Gastrocnemius medialis (tissue), 4 donors: ENCODE measurements at regions not wholly inside any gene's neighbourhood (a gene's known extent, or its start where the extent isn't known, plus 50 kb on each side); places are given as distances from the start of the nearest gene placed in this dataset.

Experiments used
- CTCF ChIP-seq, 5 experiments: fragments of 450-650 bp in 3 of 5; fragments of 200-600 bp in 2 of 5; sonication (generic) in 2 of 5; IDR thresholded peaks in 4 of 5; conservative IDR thresholded peaks in 1 of 5; 1 replicate in 4 of 5; 2 replicates in 1 of 5; pipeline ENCODE4 v1.5.1; 2016 to 2019; ENCODE audit warnings: antibody characterized with exemption in 5 of 5, mild to moderate bottlenecking in 3 of 5, moderate library complexity in 3 of 5
- POLR2A ChIP-seq, 2 donors: fragments of 450-650 bp; IDR thresholded peaks; one replicate each; pipeline ENCODE4 v1.6.1; 2017; ENCODE audit warnings: antibody characterized with exemption in 2 of 2, mild to moderate bottlenecking in 2 of 2, moderate library complexity in 2 of 2

GRCh38 chr20:16170406-16170971 lies 402.8 kb downstream of the KIF16B start:
- TF ChIP-seq CTCF (IDR thresholded peaks at IDR 0.05 in 4 of 5, conservative IDR thresholded peaks at IDR 0.05 in 1 of 5): no peak
- no peak for TF ChIP-seq POLR2A (IDR thresholded peaks at IDR 0.05)
